ENCODE measurements at regions not wholly inside any gene's neighbourhood (a gene's known extent, or its start where the extent isn't known, plus 50 kb on each side); places are given as distances from the start of the nearest gene placed in this dataset.

DNA sequence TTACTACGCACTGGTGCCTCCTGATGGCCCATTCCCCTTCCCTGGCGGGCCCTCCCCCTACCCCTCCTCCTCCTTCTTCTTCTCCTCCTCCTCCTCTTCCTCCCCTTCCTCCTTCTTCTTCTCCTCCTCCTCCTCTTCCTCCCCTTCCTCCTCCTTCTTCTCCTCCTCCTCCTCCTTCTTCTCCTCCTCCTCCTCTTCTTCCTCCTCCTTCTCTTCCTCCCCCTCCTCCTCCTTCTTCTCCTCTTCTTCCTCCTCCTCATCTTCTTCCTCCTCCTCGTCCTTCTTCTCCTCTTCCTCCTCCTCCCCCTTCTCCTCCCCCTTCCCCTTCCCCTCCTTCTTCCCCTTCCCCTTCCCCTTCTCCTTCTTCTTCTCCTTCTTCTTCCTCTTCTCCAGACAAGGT, 64.7 kb upstream of the COG2 start:
- TF ChIP-seq, protein P1, sequence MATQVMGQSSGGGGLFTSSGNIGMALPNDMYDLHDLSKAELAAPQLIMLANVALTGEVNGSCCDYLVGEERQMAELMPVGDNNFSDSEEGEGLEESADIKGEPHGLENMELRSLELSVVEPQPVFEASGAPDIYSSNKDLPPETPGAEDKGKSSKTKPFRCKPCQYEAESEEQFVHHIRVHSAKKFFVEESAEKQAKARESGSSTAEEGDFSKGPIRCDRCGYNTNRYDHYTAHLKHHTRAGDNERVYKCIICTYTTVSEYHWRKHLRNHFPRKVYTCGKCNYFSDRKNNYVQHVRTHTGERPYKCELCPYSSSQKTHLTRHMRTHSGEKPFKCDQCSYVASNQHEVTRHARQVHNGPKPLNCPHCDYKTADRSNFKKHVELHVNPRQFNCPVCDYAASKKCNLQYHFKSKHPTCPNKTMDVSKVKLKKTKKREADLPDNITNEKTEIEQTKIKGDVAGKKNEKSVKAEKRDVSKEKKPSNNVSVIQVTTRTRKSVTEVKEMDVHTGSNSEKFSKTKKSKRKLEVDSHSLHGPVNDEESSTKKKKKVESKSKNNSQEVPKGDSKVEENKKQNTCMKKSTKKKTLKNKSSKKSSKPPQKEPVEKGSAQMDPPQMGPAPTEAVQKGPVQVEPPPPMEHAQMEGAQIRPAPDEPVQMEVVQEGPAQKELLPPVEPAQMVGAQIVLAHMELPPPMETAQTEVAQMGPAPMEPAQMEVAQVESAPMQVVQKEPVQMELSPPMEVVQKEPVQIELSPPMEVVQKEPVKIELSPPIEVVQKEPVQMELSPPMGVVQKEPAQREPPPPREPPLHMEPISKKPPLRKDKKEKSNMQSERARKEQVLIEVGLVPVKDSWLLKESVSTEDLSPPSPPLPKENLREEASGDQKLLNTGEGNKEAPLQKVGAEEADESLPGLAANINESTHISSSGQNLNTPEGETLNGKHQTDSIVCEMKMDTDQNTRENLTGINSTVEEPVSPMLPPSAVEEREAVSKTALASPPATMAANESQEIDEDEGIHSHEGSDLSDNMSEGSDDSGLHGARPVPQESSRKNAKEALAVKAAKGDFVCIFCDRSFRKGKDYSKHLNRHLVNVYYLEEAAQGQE (tag by site-specific recombination; IDR thresholded peaks at IDR 0.05) = no peak
- TF ChIP-seq, protein P2, sequence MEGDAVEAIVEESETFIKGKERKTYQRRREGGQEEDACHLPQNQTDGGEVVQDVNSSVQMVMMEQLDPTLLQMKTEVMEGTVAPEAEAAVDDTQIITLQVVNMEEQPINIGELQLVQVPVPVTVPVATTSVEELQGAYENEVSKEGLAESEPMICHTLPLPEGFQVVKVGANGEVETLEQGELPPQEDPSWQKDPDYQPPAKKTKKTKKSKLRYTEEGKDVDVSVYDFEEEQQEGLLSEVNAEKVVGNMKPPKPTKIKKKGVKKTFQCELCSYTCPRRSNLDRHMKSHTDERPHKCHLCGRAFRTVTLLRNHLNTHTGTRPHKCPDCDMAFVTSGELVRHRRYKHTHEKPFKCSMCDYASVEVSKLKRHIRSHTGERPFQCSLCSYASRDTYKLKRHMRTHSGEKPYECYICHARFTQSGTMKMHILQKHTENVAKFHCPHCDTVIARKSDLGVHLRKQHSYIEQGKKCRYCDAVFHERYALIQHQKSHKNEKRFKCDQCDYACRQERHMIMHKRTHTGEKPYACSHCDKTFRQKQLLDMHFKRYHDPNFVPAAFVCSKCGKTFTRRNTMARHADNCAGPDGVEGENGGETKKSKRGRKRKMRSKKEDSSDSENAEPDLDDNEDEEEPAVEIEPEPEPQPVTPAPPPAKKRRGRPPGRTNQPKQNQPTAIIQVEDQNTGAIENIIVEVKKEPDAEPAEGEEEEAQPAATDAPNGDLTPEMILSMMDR (tag by site-specific recombination; IDR thresholded peaks at IDR 0.05) = no peak
- TF ChIP-seq ZNF501 (tag by site-specific recombination; IDR thresholded peaks at IDR 0.05) (no peak), ZBTB20 (tag by site-specific recombination; IDR thresholded peaks at IDR 0.05) (no peak), ZNF416 (tag by site-specific recombination; IDR thresholded peaks at IDR 0.05) (no peak), ZNF529 (tag by site-specific recombination; IDR thresholded peaks at IDR 0.05; ENCODE audit: insufficient replicate concordance) (no peak), ZNF530 (tag by site-specific recombination; IDR thresholded peaks at IDR 0.05; ENCODE audit: low read depth) (no peak), BCL11B (tag by site-specific recombination; IDR thresholded peaks at IDR 0.05; ENCODE audit: low read depth) (no peak), ZNF274 (IDR thresholded peaks at IDR 0.05; ENCODE audit: low read length) (no peak), ZNF274 (tag by site-specific recombination; IDR thresholded peaks at IDR 0.05; ENCODE audit: borderline replicate concordance) (no peak), ZNF660 (tag by site-specific recombination; IDR thresholded peaks at IDR 0.05) (no peak)
- TF ChIP-seq, protein P3, sequence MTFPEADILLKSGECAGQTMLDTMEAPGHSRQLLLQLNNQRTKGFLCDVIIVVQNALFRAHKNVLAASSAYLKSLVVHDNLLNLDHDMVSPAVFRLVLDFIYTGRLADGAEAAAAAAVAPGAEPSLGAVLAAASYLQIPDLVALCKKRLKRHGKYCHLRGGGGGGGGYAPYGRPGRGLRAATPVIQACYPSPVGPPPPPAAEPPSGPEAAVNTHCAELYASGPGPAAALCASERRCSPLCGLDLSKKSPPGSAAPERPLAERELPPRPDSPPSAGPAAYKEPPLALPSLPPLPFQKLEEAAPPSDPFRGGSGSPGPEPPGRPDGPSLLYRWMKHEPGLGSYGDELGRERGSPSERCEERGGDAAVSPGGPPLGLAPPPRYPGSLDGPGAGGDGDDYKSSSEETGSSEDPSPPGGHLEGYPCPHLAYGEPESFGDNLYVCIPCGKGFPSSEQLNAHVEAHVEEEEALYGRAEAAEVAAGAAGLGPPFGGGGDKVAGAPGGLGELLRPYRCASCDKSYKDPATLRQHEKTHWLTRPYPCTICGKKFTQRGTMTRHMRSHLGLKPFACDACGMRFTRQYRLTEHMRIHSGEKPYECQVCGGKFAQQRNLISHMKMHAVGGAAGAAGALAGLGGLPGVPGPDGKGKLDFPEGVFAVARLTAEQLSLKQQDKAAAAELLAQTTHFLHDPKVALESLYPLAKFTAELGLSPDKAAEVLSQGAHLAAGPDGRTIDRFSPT (tag by site-specific recombination; IDR thresholded peaks at IDR 0.05) = no peak
